HG02870 (cell line): ENCODE measurements at regions not wholly inside any gene's neighbourhood (a gene's known extent, or its start where the extent isn't known, plus 50 kb on each side); places are given as distances from the start of the nearest gene placed in this dataset.
"Not testable (repeated sequence)": the region's sequence is repeated elsewhere in the genome, so short reads cannot be mapped to it uniquely, and the experiment has no call there.

Experiments used
- ATAC-seq: cut with Tn5 transposase; IDR thresholded peaks from one replicate; pipeline ENCODE4 v1.9.1; 2021; ENCODE audit warnings: mild to moderate bottlenecking, moderate library complexity; ENCODE audit not compliant: unreplicated experiment

DNA sequence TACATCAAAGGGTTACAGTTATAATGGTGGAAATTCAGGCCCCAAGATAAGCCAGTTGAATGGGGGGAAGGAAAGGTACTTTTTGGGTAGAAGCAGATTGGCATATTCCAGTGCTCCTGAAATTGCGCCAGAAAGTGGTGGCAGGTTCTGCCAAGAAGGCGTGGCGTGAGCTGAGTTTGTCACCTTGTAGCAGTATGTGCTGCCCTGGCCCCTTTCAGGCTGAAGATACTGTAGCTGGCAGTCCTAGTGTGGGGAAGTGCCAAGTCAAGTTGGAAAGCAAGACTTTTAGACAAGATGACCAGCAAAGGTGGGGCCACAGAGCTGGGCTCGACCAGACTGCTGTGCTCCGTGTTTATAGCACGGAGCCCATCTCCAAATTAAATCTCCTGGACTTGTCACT, 133.6 kb upstream of the GLRA1 start:
- ATAC-seq: no peak

GRCh38 chr5:152056931-152057330, 132.3 kb upstream of the GLRA1 start:
- ATAC-seq: no peak

DNA sequence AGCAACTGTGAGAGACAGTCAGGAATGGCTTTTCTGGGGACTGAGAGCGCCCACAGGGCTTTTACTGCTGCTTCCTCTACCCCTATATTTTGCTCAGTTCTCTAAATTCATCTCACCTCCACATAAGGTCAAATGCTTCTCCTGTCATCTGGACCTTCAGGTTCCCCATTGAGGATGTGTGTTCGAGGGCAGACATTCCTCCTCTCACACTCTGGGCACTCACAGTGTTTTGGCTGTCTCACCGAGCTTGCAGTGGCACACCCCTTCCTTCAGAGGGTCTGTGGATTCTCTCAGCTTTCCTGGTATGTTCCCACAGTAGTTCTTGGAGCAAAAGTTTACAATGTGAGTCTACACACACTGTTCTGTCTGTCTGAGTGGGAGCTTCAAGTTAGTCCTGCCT, 127.8 kb upstream of the GLRA1 start:
- ATAC-seq: no peak

- ATAC-seq: no peak
Measured at GRCh38 chr5:152051499-152052454, 127.1 kb upstream of the GLRA1 start.

- ATAC-seq: no peak
Measured at GRCh38 chr5:152046361-152046760, 121.7 kb upstream of the GLRA1 start.

DNA sequence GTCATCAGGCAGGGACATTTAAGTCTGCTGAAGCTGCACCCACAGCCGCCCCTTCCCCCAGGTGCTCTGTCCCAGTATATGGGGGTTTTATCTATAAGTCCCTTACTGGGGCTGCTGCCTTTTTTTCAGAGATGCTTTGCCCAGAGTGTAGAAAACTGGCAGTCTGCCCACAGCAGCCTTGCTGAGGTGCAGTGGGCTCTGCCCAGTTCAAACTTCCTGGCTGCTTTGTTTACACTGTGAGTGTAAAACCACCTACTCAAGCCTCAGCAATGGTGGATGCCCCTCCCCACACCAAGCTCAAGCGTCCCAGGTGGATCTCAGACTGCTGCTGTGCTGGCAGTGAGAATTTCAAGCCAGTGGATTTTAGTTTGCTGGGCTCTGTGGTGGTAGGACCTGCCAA, 114.2 kb upstream of the GLRA1 start:
- not testable (repeated sequence) for ATAC-seq

DNA sequence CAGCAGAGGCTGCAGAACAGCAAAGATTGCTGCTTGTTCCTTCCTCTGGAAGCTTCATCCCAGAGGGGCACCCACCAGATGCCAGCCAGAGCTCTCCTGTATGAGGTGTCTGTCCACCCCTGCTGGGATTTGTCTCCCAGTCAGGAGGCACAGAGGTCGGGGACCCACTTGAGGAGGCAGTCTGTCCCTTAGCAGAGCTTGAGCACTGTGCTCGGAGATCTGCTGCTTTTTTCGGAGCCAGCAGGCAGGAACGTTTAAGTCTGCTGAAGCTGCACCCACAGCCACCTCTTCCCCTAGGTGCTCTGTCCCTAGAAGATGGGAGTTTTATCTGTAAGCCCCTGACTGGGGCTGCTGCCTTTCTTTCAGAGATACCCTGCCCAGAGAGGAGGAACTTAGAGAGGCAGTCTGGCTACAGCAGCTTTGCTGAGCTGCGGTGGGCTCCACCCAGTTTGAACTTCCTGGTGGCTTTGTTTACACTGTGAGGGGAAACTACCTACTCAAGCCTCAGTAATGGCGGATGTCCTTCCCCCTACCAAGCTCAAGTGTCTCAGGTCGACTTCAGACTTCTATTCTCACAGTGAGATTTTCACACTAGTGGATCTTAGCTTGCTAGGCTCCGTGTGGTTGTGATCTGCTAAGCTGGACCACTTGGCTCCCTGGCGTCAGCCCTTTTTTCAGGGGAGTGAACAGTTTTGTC, 101.8 kb upstream of the GLRA1 start:
- peak; percentile 54 for ATAC-seq

DNA sequence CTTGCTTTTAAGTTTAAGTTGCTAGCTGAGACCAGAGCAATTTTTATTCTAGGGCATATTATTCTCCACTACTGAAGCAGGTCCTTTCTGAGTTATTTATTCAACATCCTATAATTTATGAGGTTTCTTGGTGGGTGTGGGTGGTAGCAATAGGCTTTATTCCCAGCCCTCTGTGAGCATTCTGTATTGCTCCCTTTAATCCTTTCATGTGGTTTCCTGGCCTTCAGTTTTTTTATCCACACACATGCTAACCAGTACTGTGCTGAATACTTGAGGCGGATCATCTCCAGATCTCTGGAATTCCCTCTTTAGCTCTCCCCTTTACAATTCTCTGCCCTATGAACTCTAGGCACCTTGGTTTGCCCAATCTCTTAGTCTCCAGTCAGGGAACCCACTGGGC, 91.8 kb upstream of the GLRA1 start:
- no peak for ATAC-seq

- no peak for ATAC-seq
Measured at GRCh38 chr5:152007653-152008335, 83.1 kb upstream of the GLRA1 start.

- ATAC-seq: no peak
Measured at GRCh38 chr5:152004095-152004494, 79.4 kb upstream of the GLRA1 start.
